ENCODE measurements at regions not wholly inside any gene's neighbourhood (a gene's known extent, or its start where the extent isn't known, plus 50 kb on each side); places are given as distances from the start of the nearest gene placed in this dataset.

DNA sequence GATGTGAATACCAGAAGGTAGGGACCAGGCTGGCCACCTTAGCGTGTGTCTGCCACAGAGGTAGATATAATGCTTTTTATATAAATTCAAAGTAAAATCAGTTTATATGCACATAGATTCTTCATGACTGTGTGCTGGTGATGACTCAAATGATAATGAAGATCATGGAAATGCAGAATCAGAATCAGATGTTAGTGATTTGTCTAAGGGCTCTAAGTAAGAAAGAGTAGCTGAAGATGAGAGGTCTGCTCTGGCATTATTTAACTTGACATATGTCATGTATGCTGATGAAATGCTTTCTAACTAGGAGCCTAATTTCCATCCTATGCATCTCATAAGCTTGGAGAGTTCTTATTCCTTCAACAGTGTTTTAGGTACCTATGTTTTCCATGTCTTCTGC lies 50.3 kb upstream of the DPH6 start:
- TF ChIP-seq CTCF (conservative IDR thresholded peaks at IDR 0.05 in 1 of 2, IDR thresholded peaks at IDR 0.05 in 1 of 2; ENCODE audit: low read depth in 1 of 2, low read length in 2 of 2) (no peak), EZH2 (IDR thresholded peaks at IDR 0.05; ENCODE audit: low read length, missing control alignments) (no peak)
